Right forelimb (tissue), 1 donor: ENCODE measurements at regions not wholly inside any gene's neighbourhood (a gene's known extent, or its start where the extent isn't known, plus 50 kb on each side); places are given as distances from the start of the nearest gene placed in this dataset.
"Not testable (repeated sequence)": the region's sequence is repeated elsewhere in the genome, so short reads cannot be mapped to it uniquely, and the experiment has no call there.

ENCODE experiments used
- DNase-seq: peaks from one replicate; pipeline ENCODE4 v3.0.0-alpha.2; 2018

DNA sequence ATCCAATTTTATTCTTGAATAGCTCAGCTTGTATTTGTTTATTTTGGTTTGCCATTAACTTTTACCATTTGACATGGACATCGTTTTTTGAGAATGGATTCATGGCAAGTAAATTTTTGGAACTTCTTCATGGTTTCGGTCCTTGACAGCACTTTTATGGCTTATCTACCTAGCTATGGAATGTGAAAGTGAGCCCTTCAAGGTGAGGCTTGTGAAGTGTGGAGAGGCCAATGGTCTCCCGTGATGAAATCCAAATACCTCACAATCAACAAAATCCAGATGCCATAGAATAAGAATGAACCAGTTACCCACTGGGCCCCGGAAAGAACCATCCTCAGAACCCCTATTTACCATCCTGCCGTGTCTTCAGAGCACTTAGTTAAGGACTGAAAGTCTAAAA is 978.8 kb downstream of the FSCB start:
- no peak for DNase-seq

DNA sequence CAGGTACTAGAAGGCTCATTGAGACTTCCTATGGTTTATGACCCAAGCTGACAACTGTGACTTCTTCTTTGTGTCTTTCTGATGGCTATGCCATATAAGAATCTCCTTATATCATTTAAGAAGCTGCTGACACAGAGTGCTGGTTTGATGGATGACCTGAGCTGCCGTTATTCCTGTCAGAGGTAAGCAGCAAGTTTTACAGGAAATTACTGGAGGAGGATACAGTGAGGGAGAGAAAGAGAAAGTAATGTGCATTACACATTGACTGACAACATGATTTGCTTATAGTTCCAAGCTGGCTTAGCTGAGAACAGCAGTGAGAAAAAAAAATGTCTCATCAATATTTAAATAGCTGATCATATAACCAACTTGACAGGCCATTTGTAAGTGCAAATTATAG is 981.4 kb downstream of the FSCB start:
- no peak for DNase-seq

DNA sequence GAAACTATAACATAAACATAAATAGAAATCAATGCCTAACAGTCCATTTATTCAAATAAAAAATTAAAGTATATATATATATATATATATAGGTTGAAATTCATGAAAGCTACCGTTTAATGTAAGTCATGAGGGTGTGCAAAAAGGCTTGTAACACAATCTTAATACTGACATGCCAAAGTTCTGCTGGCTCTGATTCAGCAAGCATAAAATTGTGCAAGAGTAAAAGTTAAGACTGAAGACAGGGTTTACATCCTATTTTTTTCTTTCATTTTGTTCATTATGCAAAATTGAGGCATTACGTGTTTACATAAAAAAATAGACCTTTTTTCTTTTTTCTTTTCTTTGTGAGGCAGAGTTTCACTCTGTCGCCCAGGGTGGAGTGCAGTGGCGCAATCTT is 984.2 kb downstream of the FSCB start:
- DNase-seq, result no peak

DNA sequence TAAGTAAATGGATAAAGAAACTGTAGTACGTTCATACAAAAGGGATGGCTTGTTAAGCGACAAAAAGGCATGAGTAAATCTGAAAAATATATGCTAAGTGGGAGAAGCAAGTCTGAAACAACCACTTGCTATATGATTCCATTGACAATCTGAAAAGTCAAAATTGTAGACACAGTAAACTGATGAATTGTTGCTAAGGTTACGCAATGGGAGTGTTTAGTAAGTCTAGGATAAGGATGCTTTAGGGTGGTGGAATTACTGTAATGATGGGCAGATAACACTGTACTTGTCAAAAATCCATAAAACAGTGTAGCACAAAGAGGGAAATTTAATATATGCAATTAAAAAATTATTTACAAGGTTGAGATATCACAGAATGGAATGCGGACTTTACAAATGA is 984.9 kb downstream of the FSCB start:
- DNase-seq, result no peak

DNA sequence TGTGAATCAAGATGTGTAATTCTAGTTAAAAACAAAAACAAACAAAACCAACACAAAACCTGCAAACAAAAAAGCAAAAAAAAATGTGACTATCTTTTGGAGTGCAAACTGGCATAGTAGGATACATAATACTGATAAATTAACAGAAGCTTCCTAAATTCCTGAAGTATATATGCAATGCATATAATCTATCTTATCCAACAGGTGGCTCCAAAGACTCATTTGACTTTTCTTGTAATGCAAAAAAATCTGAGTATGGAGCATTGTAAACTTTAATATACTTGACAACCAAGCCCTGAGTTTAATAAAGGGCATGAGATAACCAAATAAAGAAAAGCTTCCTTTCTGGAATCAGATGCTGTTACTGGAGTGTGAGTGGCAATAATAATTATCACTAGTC is 1003.6 kb downstream of the FSCB start:
- DNase-seq, result no peak

DNA sequence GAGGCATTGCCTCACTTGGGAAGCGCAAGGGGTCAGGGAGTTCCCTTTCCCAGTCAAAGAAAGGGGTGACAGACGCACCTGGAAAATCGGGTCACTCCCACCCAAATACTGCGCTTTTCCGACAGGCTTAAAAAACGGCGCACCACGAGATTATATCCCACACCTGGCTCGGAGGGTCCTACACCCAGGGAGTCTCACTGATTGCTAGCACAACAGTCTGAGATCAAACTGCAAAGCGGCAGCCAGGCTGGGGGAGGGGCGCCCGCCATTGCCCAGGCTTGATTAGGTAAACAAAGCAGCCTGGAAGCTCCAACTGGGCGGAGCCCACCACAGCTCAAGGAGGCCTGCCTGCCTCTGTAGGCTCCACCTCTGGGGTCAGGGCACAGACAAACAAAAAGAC is 1014.7 kb downstream of the FSCB start:
- not testable (repeated sequence) for DNase-seq

DNA sequence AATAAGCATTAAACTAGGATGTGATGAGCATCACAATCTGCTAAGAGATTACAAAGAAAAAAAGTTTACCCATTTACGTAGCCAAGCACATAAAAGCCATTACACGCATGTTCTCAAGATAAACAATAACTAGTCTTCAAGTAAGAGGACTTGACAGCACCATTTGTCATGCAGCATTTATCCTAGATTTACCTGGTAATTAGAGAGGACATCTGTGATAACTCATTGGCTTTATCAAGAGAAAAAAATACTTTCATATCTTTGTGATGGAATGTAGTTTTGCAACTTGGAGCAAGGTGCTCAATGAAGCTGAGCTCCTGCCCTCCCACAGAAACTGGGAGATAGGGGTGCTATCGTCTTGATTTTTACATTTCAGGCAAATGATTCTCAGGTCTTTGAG is 1023.7 kb downstream of the FSCB start:
- no peak for DNase-seq

DNA sequence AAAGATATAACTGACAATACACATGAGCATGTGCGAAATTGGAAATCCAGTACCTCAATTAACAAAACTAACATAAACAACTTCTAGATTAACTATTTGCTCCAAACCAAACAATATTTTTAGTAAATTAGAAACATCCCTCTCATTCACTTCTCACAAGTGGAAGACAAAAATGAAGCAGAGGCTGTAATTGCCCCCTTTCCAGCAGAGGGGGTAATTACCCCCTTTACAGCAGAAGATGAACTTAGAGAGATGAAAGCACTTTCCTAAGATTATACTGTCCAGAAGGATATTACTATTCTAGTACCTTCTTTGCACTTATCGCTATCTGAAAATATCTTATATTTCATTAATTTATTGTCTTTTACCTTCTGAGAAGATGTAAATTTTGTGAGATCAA is 1025.2 kb downstream of the FSCB start:
- no peak for DNase-seq

DNA sequence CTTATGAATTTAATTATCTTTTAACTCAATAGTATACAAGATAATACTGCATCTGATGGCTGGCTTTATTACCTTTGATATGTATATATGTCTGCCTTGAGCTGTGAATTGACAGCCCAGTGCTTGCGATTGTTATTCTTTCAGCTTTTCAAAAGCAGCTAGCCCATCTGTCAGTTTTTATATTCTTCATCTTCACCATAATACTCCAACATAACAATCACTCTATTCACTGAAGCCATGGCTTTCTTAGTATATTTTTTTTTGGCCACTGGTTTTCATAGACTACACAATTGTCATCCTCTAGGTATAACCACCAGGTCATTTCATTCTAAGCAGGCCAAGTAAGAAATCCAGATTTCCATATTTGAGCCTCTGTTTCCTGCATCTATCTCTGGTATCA is 1026.1 kb downstream of the FSCB start:
- DNase-seq, result no peak

DNA sequence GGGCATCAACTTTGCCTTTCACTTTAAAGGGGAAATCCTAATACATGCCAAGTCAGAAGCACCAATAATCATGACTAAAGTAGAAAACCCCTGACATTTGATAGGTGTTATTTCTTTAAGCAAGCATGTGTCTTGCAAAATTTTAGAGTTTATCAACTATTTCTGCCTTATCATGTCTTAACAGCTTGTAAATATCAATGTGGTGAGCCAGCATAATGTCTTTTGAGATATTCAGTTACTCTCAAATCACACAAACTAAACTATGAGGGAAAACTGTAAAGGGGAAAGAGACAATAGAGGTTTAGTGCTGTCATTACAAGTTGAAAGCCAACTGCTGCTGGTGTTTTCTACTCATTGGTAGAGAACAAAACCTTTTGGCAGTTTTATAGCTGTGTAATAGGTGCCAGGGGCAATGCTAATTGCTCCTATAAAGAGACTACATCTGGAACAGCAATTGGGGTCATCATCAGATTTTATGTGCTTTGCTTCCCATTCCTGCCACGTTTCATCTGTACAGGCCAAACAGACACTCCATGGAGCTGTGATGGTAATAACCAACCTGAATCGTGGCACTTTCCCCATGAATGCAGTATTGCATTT is 1027.4 kb downstream of the FSCB start:
- DNase-seq, result no peak

DNA sequence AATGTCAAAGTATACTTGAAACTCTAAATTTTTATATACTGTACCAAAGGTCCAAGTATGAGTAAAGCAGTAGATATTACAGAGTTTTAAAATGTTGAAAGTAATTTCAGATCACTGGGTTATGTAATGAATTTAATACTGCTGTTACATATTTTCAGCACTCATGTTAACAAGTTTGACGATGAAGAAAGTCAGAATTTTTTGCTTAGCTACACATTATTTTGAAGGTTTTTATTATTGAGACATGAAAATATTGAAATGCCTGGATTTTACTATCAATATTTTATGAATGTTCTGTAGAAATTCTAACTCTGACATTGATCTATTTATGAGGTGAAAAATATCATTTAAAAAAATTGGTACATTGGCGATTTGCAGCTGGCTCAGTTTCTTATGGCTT is 1030.3 kb downstream of the FSCB start:
- DNase-seq, result no peak

DNA sequence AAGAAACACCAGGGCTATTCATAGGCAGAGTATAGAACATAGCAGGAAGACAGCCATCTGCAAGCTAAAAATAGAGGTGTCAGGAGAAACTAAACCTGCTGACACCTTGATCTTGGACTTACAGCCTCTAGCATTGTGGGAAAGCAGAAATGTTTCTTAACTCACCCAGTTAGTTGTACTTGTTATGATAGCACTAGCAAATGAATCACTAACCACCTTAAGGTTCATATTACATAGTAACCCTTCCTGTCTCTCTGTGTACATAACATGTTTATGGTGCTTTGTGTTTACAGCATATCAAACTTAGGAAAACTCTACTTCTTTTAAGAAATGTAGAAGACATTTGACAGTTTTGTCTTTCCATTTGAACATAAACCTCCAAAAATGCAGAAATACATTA is 1031.3 kb downstream of the FSCB start:
- no peak for DNase-seq

DNA sequence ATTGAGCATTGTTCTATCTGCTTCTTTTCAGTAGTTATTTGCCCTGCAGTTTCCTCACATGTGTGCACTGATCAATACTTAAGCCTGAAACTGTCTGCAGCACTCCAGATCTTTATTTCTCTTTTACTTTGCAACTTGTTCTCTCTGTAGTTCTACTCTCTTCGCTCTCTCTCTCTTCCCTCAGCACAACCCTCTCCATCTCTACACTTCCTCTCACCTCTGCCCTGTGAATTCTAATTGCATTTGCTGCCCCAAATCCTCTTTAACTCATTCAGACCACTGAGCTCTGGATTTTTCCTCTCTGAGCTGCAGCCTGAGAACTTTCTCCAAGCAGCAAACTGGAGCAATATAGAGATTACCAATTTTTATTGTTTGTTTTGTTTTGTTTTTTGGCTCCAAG is 1035.5 kb downstream of the FSCB start:
- DNase-seq, result no peak

DNA sequence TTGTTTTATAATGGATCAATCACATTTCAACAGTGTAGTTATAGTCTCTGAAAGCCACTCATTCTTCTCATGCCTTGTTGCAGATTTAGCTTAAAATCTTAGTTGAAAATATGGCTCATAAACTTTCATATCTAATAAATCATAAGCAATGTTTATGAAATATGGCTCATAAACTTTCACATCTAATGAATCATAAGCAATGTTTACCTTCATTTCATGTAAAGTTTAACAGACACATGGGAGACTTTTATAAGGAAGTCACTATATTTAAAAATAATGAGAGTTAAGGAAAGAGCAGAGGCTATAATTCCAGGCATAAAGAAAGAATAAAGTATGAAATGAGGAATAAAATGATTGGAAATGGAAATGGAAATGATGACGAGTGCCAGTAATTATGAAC is 1042.1 kb downstream of the FSCB start:
- no peak for DNase-seq

DNA sequence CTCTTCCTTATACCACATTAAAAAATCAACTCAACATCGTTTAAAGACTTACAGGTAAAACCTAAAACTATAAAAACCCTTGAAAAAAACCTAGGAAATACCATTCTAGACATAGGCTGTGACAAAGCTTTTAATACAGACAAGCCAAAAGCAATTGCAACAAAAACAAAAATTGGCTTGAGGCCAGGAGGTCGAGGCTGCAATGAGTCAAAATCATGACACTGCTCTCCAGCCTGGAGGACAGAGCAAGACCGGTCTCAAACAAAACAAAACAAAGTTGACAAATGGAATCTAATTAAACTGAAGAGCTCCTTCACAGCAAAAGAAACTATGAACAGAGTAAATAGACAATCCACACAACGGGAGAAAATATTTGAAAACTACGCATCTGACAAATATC is 1057.8 kb downstream of the FSCB start:
- no peak for DNase-seq

DNA sequence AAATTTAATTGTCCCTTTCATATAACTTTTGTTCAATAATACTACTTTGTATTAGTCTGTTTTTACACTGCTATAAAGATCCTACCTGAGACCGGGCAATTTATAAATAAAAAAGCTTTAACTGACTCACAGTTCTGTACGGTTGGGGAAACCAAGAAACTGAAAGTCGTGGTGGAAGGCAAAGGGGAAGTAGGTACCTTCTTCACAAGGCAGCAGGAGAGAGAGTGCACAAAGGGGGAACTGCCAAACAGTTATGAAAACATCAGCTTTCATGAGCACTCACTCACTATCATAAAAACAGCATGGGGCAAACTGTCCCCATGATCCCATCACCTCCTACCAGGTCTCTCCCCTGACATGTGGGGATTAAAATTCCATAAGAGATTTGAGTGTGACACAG is 1069.0 kb downstream of the FSCB start:
- no peak for DNase-seq

DNA sequence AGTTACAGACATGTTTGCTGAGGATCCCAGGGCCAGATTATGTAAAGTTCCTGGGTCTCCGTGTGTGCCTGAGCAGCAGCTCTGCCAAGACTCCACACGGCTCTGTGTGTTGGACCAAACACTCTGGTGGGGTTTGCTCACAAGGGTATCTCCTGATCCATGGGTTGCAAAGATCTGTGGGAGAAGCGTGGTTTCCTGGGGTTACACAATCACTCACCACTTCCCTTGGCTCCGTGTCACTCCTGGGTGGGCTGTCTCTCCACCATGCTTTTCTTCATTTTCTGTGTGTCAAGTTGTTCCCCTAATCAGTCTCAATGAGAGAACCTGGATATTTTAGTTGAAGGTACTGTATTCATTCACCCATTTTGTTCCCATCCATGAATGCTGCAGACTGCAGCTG is 1088.8 kb downstream of the FSCB start:
- DNase-seq, result no peak

DNA sequence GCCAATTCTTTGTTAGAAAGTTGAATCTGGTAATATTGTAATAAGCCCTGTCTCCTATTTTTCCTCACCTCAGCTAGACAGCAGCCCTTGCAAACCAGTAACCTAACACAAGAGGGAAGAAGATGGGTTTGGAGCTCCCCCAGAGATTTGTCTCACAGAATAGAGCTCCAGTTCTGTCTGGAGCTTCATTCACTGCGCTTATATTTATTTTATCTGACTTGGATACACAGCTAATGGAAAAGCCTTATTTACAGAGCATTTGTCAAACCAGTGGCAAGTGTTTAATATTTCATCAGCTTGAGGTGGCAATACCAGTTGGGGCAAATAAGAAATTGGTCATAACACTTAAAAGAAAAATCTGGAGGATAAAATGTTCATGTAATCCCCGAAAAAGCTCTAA is 1094.0 kb downstream of the FSCB start:
- DNase-seq, result no peak

DNA sequence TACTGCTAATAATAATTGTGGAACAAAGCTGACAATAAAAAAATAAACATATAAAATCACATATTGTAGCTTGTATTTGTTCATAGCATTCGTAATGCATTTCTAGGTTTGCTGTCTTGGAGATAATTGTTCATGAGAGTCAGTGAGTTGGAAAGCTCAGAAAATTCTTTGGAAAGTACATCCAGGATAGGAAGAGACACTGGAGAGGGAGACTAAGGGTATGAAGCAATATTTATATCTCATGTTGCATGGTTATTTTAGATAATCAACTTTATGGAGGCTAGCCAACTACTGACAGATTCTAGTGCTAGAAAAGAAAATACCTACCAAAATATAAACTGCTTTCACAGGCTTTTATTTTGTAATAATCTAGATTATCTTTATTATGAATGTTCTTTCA is 1095.2 kb downstream of the FSCB start:
- DNase-seq, result no peak

DNA sequence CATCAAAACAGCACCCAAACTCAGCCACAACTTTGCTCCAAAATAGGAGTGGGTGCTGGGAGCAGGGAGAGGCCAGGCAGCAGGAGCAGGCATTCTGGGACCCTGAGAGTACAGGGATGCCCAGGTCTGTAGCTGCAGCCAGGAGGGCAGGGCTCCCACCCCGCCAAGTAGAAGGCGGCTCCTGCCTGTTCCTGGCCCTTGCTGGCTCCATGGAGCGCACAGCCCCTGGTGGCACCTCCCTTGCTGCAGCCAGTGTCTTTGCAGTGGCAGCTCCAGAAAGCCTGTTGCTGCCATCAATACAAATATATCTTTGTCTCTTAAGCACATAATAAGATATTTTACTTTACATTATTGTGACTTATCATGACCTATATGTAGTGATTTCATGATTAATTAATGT is 1096.5 kb downstream of the FSCB start:
- DNase-seq, result no peak

DNA sequence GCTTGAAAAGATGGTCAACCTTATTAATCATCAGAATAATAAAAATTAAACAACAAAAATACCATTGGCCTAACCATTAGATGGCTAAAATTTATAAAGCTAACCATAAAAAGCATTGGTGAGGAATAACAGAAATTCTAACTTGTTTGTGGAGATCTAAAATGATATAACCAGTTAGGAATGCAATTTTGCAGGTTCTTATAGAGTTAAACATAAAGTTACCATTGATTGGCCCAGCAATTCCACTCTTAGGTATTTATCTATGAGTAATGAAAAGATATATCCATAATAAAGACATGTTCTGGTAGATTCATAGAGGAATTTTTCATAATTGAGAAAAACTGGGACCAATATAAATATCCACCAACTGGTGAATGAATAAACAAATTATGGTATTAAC is 1098.6 kb downstream of the FSCB start:
- no peak for DNase-seq

DNA sequence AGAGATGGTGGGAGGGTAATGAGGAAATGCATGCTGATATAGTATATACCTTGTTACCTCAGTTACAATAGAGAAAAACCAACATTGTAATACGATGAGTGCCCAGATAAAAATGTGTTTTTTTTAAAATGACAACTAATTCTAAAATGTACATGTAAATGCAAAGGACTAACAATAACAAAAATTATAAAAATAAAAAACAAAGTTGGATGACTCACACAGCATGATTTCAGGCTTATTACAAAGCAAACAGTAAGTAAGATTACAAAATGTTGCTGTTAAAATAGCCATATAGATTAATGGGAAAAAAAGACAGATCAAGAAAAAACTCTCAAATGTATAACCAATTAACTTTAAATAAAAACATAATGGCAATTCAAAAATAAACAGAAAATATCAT is 1099.4 kb downstream of the FSCB start:
- DNase-seq, result no peak

DNA sequence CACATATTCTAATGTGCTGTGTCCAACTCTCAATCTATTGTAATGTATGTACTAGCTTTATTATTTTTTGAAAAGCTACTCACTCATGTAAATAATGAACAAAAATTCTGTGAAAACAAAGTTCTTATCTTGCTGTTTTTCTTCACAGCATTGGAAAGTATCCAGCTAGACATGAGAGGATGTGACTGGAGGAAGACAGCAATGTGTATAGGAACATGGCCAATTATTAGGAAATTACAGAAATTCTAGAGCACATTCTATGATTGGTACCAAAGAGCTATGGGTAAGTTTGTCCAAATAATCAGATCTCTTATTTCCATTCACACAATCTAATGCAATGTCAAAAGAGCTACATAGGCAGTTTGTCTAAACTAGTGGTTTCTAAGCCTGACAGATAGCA is 1100.2 kb downstream of the FSCB start:
- no peak for DNase-seq

DNA sequence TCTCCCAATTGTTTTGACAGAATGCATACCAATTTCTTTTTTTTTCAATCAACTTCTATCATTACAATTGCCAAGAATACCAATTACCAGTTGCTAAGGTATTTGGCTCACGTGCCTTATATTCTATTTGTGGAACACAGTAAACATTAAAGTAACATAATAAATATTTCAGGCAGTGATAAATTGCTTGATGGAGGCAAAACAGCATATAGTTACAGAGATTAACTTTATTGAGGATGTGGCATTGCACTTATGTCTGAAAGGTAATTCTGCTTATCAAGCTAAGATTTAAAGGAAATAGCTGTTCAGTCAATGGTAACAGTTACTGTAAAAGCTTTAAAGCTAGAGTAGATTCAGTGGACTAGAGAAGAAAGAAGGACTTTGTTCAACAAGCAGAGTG is 1107.8 kb downstream of the FSCB start:
- DNase-seq, result no peak

DNA sequence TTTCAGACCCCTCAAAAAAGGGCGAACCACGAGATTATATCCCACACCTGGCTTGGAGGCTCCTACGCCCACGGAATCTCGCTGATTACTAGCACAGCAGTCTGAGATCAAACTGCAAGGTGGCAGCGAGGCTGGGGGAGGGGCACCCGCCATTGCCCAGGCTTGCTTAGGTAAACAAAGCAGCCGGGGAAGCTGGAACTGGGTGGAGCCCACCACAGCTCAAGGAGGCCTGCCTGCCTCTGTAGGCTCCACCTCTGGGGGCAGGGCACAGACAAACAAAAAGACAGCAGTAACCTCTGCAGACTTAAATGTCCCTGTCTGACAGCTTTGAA is 1136.6 kb downstream of the FSCB start:
- DNase-seq, result not testable (repeated sequence)
